SK-N-SH (cell line): ENCODE measurements at regions not wholly inside any gene's neighbourhood (a gene's known extent, or its start where the extent isn't known, plus 50 kb on each side); places are given as distances from the start of the nearest gene placed in this dataset.

Experiments used
- CTCF ChIA-PET: fragments of 300-600, 350-600 bp; formaldehyde crosslinking; extraction: SDS; loops from one replicate; lab custom pipeline; 2021; lab: Yijun Ruan, JAX
- POLR2A ChIA-PET: fragments of 350-600 bp; sonication (Branson Sonifier 250); formaldehyde crosslinking; extraction: SDS; loops from one replicate; lab custom pipeline; 2020; ENCODE audit warnings: antibody characterized with exemption, inconsistent platforms; lab: Yijun Ruan, JAX
- DNase-seq: peaks from one replicate; pipeline ENCODE4 v3.0.0; 2012
- H2AFZ ChIP-seq: fragments of 200-600 bp; sonication (generic); 2 replicates; pipeline ENCODE4 v1.8.1; 2016; ENCODE audit warnings: antibody characterized with exemption, mild to moderate bottlenecking, low read depth
- H3F3A ChIP-seq: fragments of 200-600 bp; sonication (generic); replicated peaks from 2 replicates; pipeline ENCODE3; 2016; ENCODE audit warnings: antibody characterized with exemption, mild to moderate bottlenecking; ENCODE audit not compliant: insufficient read depth
- H3K27ac ChIP-seq, 2 experiments: fragments of 200-500 bp in 1 of 2; fragments of 200-600 bp in 1 of 2; sonication (Bioruptor generic) in 1 of 2; sonication (generic), shearing (Covaris generic) in 1 of 2; 2 replicates each; pipeline versions ENCODE4 v1.5.1 to v1.6.1; 2014 to 2016; ENCODE audit warnings: low read depth in 2 of 2, inconsistent platforms in 1 of 2, low read length in 1 of 2, mild to moderate bottlenecking in 1 of 2, mixed read lengths in 1 of 2
- H3K27me3 ChIP-seq: fragments of 200-600 bp; sonication (generic), shearing (Covaris generic); 2 replicates; pipeline ENCODE4 v1.6.1; 2016; ENCODE audit warnings: mixed run types; ENCODE audit not compliant: insufficient read depth
- H3K36me3 ChIP-seq, 2 experiments: fragments of 200-500 bp in 1 of 2; fragments of 200-600 bp in 1 of 2; sonication (Bioruptor generic) in 1 of 2; sonication (generic) in 1 of 2; replicated peaks in 1 of 2; 2 replicates each; pipeline versions ENCODE3 to v1.5.1; 2014 to 2016; ENCODE audit warnings: low read length in 1 of 2, mild to moderate bottlenecking in 1 of 2; ENCODE audit not compliant: insufficient read depth in 2 of 2, control insufficient read depth in 1 of 2
- H3K4me1 ChIP-seq, 2 experiments: fragments of 200-500 bp in 1 of 2; fragments of 200-600 bp in 1 of 2; sonication (Bioruptor generic) in 1 of 2; sonication (generic), shearing (Covaris generic) in 1 of 2; 2 replicates each; pipeline versions ENCODE4 v1.5.1 to v1.6.1; 2014 to 2016; ENCODE audit warnings: low read depth in 1 of 2, low read length in 1 of 2, mixed run types in 1 of 2; ENCODE audit not compliant: insufficient read depth in 2 of 2, control insufficient read depth in 1 of 2
- H3K4me2 ChIP-seq: fragments of 200-600 bp; sonication (generic), shearing (Covaris generic); 2 replicates; pipeline ENCODE4 v1.6.1; 2017; ENCODE audit warnings: mixed run types
- H3K4me3 ChIP-seq, 2 experiments: fragments of 200-500 bp in 1 of 2; fragments of 200-600 bp in 1 of 2; sonication (Bioruptor generic) in 1 of 2; sonication (generic), shearing (Covaris generic) in 1 of 2; 2 replicates each; pipeline versions ENCODE4 v1.5.1 to v1.8.1; 2014 to 2016; ENCODE audit warnings: low read depth in 2 of 2, inconsistent platforms in 1 of 2, low read length in 1 of 2, mild to moderate bottlenecking in 1 of 2, mixed read lengths in 1 of 2, moderate library complexity in 1 of 2
- H3K79me2 ChIP-seq: fragments of 200-600 bp; sonication (generic); 2 replicates; pipeline ENCODE4 v1.8.1; 2017; ENCODE audit warnings: mild to moderate bottlenecking; ENCODE audit not compliant: insufficient read depth
- H3K9ac ChIP-seq: fragments of 200-600 bp; sonication (generic); 2 replicates; pipeline ENCODE4 v1.6.1; 2017; ENCODE audit warnings: mixed run types
- H3K9me2 ChIP-seq: fragments of 200-600 bp; sonication (generic); 2 replicates; pipeline ENCODE4 v1.6.1; 2017; ENCODE audit warnings: mixed run types
- H3K9me3 ChIP-seq: fragments of 200-600 bp; sonication (generic); 2 replicates; pipeline ENCODE4 v1.6.1; 2017; ENCODE audit warnings: mixed run types, mild to moderate bottlenecking, moderate library complexity
- H4K20me1 ChIP-seq: fragments of 200-600 bp; sonication (generic); 2 replicates; pipeline ENCODE4 v1.6.1; 2017; ENCODE audit warnings: mild to moderate bottlenecking, mixed run types; ENCODE audit not compliant: insufficient read depth
- CHD2 ChIP-seq: fragments of 150-350 bp; IDR thresholded peaks from 2 replicates; pipeline ENCODE4 v1.6.1; 2018; ENCODE audit warnings: low read length; ENCODE audit not compliant: partially characterized antibody
- CTCF ChIP-seq: fragments of 200-600 bp; sonication (generic); IDR thresholded peaks from 2 replicates; pipeline ENCODE4 v1.6.1; 2017; ENCODE audit warnings: antibody characterized with exemption, mild to moderate bottlenecking, moderate library complexity
- EP300 ChIP-seq, 2 experiments: IDR thresholded peaks; 2 replicates each; pipeline versions ENCODE4 v1.4.0 to v1.6.1; 2012; ENCODE audit warnings: borderline replicate concordance in 1 of 2, low read depth in 1 of 2, low read length in 1 of 2
- FOSL2 ChIP-seq: IDR thresholded peaks from 2 replicates; pipeline ENCODE4 v1.4.0; 2012; ENCODE audit warnings: low read depth, mild to moderate bottlenecking, moderate library complexity, borderline replicate concordance
- FOXJ3 ChIP-seq: sonication (generic); formaldehyde crosslinking; IDR thresholded peaks from 2 replicates; pipeline ENCODE4 v1.5.1; 2020; ENCODE audit warnings: mild to moderate bottlenecking, missing genetic modification reagents
- FOXM1 ChIP-seq: IDR thresholded peaks from 2 replicates; pipeline ENCODE4 v1.4.0; 2012; ENCODE audit warnings: low read depth, mild to moderate bottlenecking
- GABPA ChIP-seq: IDR thresholded peaks from 2 replicates; pipeline ENCODE4 v1.4.0; 2012; ENCODE audit warnings: low read depth, mild to moderate bottlenecking
- GATA2 ChIP-seq: sonication (generic); formaldehyde crosslinking; IDR thresholded peaks from 2 replicates; pipeline ENCODE4 v1.5.0; 2020; ENCODE audit warnings: mild to moderate bottlenecking, missing genetic modification reagents
- IRF3 ChIP-seq: fragments of 150-350 bp; IDR thresholded peaks from 2 replicates; pipeline ENCODE4 v1.6.1; 2016; ENCODE audit warnings: mild to moderate bottlenecking, low read depth, low read length
- MEF2A ChIP-seq: IDR thresholded peaks from 2 replicates; pipeline ENCODE4 v1.4.0; 2012; ENCODE audit warnings: low read depth, borderline replicate concordance
- MXI1 ChIP-seq: IDR thresholded peaks from 2 replicates; pipeline ENCODE4 v1.6.1; 2012; ENCODE audit warnings: mild to moderate bottlenecking, low read depth, low read length, improper control_type of control experiment
- NRF1 ChIP-seq: IDR thresholded peaks from 2 replicates; pipeline ENCODE4 v1.6.1; 2012; ENCODE audit warnings: low read depth, mild to moderate bottlenecking, low read length
- POLR2AphosphoS5 ChIP-seq: IDR thresholded peaks from 2 replicates; pipeline ENCODE4 v1.6.1; 2012; ENCODE audit warnings: low read depth, low read length
- RAD21 ChIP-seq: IDR thresholded peaks from 2 replicates; pipeline ENCODE4 v1.6.1; 2012; ENCODE audit warnings: mild to moderate bottlenecking, low read length
- REST ChIP-seq: IDR thresholded peaks from 2 replicates; pipeline ENCODE4 v1.6.1; 2012; ENCODE audit warnings: mild to moderate bottlenecking, low read depth, low read length, moderate library complexity
- RFX5 ChIP-seq: IDR thresholded peaks from 2 replicates; pipeline ENCODE4 v1.6.1; 2012; ENCODE audit warnings: mild to moderate bottlenecking, improper control_type of control experiment, low read length
- SIN3A ChIP-seq: IDR thresholded peaks from 2 replicates; pipeline ENCODE4 v1.6.1; 2012; ENCODE audit warnings: low read depth, mild to moderate bottlenecking, low read length, moderate library complexity, borderline replicate concordance
- TEAD4 ChIP-seq: IDR thresholded peaks from 2 replicates; pipeline ENCODE4 v1.4.0; 2012; ENCODE audit warnings: mild to moderate bottlenecking, borderline replicate concordance; ENCODE audit not compliant: insufficient read depth
- YY1 ChIP-seq: IDR thresholded peaks from 2 replicates; pipeline ENCODE4 v1.4.0; 2012; ENCODE audit warnings: low read depth, mild to moderate bottlenecking
- WGBS: methylation state at CpG from one replicate; pipeline ENCODE4 v1.1.6; 2017; ENCODE audit warnings: low lambda C conversion rate; 5-methylcytosine and 5-hydroxymethylcytosine counted together
- TF ChIP-seq, protein P1 (sequence below): IDR thresholded peaks from 2 replicates; pipeline ENCODE4; 2012

GRCh38 chr11:27868226-27868625 lies 168.0 kb upstream of the BDNF start:
- Histone ChIP-seq H3F3A (no peaks in the 10 kb centered on the region), H3K9ac (no peak overlapping the region), H3K27me3 (no peaks in the 10 kb centered on the region), H3K27ac (no peak overlapping the region), H3K4me1 (no peaks in the 10 kb centered on the region), H3K79me2 (no peaks in the 10 kb centered on the region), H4K20me1 (no peaks in the 10 kb centered on the region), H3K4me2 (no peak overlapping the region), H3K36me3 (no peaks in the 10 kb centered on the region), H3K9me3 (no peaks in the 10 kb centered on the region), H2AFZ (no peak overlapping the region), H3K9me2 (no peaks in the 10 kb centered on the region), H3K4me3 (no peak overlapping the region)
- CTCF ChIA-PET, result interaction anchor here (0.8 kb wide), 1 partner anchor 162 kb away, joined by 3 read pairs; no protein-coding TSS in a partner anchor
- no peak for DNase-seq
- POLR2A ChIA-PET, result no interaction called here
- 36% methylated on average over 1 of the region's 1 CpG for WGBS
- TF ChIP-seq MEF2A (no peak), IRF3 (no peak), RFX5 (no peak), FOXM1 (no peak), EP300 (IDR thresholded peaks at IDR 0.05; ENCODE audit: borderline replicate concordance in 1 of 2, low read depth in 1 of 2, low read length in 1 of 2) (no peak), GABPA (no peak), FOXJ3 (CRISPR knock-in tag) (no peak), SIN3A (no peak), RAD21 (no peak), TEAD4 (no peak), MXI1 (no peak), NRF1 (no peak), CTCF (no peak), CHD2 (no peak), REST (no peak), POLR2AphosphoS5 (no peak), YY1 (no peak), FOSL2 (no peak), GATA2 (CRISPR knock-in tag) (no peak)
- TF ChIP-seq, protein P1, sequence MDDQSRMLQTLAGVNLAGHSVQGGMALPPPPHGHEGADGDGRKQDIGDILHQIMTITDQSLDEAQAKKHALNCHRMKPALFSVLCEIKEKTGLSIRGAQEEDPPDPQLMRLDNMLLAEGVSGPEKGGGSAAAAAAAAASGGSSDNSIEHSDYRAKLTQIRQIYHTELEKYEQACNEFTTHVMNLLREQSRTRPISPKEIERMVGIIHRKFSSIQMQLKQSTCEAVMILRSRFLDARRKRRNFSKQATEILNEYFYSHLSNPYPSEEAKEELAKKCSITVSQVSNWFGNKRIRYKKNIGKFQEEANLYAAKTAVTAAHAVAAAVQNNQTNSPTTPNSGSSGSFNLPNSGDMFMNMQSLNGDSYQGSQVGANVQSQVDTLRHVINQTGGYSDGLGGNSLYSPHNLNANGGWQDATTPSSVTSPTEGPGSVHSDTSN, result no peak
